Retina (tissue), 1 donor: ENCODE measurements at regions not wholly inside any gene's neighbourhood (a gene's known extent, or its start where the extent isn't known, plus 50 kb on each side); places are given as distances from the start of the nearest gene placed in this dataset.
A peak's percentile ranks its signal among the peaks of the same experiment; 100 is the strongest.
"Not testable (repeated sequence)": the region's sequence is repeated elsewhere in the genome, so short reads cannot be mapped to it uniquely, and the experiment has no call there.

Experiments used
- DNase-seq: peaks from one replicate; pipeline ENCODE4 v3.0.0-alpha.2; 2016

DNA sequence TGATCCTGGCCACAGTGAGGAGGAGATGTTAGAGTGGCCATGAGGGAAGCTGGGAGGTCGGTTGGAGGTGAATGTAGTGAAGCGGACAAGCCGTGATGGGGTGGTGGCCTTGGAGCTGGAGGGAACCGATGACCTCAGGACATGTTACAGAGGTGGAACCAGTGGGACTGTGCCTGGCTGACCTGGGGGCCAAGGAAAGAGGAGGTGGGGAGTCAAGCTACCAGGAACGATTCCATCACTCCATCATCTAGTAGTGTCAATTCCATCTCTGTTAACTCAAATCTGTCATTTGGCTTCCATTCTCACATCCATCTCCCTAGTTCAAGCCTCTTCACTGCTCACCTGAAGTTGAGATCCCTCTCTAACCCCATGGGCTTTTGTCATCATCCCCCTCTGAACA lies 102.4 kb upstream of the LYZL2 start:
- no peak for DNase-seq

GRCh38 chr10:30730306-30730705 lies 100.8 kb upstream of the LYZL2 start:
- no peak for DNase-seq

DNA sequence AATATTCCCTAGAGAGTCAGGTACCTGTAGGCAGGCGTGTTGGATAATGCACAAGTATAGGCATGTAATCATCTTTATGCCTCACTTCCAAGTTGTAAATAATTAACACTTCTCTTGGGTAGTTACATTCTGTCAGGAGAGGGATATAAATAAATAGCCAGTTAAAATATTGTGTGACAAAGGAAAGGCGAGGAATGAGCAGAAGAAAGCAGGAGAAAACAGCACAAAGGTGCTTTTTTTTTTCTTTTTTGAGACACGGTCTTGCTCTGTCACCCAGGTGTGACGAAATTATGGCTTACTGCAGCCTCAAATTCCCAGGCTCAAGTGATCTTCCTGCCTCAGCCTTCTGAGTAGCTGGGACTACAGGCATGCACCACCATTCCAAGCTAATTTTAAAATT lies 99.2 kb upstream of the LYZL2 start:
- no peak for DNase-seq

DNA sequence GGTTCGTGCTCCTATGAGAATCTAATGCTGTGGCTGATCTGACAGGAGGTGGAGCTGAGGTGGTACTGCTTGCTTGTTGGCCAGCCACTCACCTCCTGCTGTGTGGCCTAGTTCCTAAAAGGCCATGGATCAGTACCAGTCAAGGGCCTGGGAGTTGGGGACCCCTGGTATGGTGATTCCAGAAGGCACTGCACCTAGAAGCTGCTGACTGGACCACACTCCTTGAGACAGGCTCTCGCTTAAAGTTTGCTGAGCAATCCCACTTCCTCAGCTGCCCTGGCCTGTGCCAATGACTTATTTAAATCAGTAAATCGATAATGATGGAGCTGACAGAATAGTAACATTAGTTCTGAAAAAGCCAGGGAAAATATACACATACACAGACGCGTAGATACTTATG lies 98.6 kb upstream of the LYZL2 start:
- no peak for DNase-seq

- no peak for DNase-seq
Measured at GRCh38 chr10:30727524-30727923, 98.0 kb upstream of the LYZL2 start.

- peak; percentile 92 for DNase-seq
Measured at GRCh38 chr10:30726783-30727414, 97.3 kb upstream of the LYZL2 start.

GRCh38 chr10:30725661-30726060 lies 96.1 kb upstream of the LYZL2 start:
- DNase-seq = no peak

DNA sequence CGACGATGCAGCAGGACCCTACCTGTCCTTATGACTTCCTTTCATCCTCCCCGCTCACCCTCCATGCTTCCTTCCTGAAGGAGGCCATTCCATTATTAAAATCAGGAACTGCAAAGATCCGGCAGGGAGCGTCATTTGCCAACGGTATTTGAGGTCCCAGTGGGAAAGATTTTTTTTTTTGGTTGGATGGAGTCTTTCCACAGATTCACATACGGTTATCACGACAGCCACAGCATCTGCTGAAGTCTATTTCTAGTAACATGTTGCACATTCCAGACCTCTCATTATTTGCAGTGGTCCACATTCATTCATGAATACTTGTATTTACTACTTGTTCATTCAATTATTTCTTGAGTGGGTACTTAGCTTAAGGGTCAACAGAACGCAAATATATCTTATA lies 94.7 kb upstream of the LYZL2 start:
- DNase-seq = no peak

DNA sequence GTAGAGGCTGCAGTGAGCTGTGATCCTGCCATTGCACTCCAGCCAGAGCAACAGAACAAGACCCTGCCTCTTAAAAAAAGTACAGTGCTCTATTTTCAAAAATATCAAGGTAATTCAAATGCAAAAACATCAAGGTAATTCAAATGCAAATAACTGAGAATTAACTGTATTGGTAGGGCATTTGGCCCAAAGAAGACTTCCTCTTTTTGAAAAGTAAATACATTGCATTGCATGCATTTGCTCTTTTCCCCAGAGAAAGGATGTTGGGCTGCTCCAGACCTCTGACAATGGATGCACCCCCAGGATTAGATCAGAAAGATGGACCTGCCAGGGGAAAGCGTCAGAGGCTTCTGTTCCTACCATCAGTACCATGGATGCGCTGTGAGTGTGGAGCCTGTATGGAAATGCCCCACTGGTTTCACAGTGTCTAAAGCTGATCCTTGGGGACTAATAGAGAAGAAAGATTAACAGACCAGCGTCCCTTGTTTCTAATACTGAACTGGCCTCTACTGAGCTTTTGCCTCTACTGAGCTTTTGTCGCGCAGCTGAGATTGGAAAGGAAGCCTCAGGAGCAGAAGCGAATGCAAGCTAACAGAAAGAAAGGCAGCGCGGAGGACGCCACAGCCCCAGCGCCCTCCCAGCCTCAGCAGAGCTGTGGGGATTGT lies 93.5 kb upstream of the LYZL2 start:
- DNase-seq = no peak

DNA sequence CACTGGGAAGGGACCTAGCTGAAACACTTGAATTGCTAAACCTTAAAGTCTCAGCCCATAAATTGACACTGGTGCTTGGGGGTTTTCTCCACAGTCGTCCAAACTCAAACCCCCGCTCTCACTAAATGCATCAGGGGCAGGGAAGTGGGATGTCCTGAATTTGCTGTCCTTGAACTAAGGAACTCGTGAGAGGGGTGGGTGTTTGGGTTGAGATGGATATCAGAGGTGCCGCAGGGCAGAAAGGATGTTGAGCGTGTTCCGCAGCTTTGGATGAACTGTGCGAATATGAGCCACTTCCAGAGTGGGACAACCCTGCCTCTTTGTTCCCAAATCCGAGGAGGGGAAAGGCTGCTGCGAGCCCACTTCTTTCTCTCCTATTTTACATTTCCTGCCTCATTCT lies 90.3 kb upstream of the LYZL2 start:
- no peak for DNase-seq

DNA sequence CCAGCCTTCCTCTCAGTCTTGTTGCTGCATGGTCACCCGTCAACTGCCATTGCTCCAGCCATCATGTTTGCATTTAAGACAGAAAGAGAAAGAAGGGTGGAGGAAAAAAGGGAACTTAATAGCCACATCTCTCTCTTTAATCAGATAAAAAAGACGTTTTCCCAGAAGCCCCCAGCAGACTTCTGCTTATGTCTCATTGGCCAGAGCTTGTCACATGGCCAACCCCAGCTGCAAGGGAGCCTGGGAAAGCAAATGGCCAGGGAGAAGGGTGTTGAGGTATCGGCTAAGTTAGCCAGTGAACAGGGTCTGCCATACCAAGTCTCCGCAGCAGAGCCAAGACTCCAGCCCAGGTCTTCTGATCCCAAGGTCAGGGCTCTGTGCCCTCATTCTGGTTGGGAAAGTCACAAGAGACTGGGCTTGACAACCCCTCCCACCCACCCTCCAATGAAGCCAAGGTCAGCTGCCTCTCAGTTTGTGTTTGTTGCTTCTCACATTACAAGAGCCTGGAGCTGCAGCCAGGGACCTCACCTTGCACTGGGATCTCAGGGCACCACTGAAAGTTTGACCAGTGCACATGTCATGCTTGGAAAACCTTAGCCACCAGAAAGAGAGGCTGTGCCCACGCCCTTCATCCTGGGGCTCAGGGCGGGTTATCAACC lies 80.3 kb upstream of the LYZL2 start:
- no peak for DNase-seq

DNA sequence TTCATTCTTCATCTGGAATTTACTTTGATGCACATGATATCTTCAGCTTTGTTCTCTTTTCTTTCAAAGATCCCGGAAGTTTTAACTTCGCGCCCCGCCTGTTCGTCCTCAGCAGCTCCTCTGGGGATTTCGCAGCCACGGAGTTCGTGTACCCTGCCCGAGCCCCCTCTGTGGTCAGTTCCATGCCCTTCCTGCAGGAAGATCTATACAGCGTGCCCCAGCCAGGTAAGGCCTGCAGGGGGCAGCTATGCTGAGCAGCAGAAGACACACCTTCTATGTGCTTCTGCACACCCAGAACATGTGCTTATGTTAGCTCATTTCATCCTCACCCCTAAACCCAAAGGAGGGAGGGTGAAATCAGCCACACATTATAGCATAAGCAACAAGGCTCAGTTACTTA lies 79.7 kb upstream of the LYZL2 start:
- no peak for DNase-seq

- DNase-seq = no peak
Measured at GRCh38 chr10:30708234-30708633, 78.7 kb upstream of the LYZL2 start.

GRCh38 chr10:30706189-30706588 lies 76.6 kb upstream of the LYZL2 start:
- not testable (repeated sequence) for DNase-seq

GRCh38 chr10:30705625-30706149 lies 76.1 kb upstream of the LYZL2 start:
- DNase-seq = no peak

- peak; percentile 39 for DNase-seq
Measured at GRCh38 chr10:30705101-30705624, 75.6 kb upstream of the LYZL2 start.

DNA sequence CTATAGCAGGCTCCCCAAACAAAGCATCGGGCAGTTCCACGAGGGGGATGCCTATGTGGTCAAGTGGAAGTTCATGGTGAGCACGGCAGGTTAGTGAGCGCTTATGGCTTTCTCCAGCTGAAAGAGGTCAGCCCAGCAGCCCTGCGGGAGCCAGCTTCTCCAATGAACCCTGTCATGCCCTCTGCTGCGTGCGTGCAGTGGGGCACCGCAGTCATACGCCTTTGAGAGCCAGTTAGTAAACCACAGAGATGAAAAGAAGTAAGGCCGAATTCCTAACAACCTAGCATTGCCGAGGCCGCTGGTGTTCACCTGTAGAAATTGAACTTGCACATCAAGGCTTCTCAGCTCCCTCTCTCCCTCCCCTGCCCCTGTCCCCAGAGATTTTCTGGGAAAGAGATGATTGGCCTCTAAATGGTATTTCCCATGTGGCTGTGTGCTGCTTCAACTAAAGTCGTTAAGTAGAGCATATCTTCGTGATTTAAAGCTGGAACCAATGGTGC lies 75.1 kb upstream of the LYZL2 start:
- DNase-seq = peak; percentile 42

- no peak for DNase-seq
Measured at GRCh38 chr10:30704026-30704600, 74.6 kb upstream of the LYZL2 start.

DNA sequence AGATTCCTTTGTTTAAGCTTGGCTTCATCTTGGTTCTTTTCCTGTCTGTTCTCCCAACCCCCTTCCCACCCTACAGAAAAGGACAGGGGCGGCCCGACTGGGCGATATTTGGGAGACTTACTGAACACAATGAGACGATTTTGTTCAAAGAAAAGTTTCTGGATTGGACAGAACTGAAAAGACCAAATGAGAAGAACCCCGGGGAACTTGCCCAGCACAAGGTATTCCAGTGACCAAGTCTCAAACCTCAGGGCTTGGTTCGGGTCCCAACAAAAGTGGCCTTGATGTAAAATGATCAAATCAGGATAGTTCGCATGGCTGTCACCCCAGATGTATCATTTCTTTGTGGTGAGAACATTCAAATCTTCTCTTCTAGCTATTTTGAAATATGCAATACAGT lies 73.9 kb upstream of the LYZL2 start:
- not testable (repeated sequence) for DNase-seq

GRCh38 chr10:30702860-30703259 lies 73.3 kb upstream of the LYZL2 start:
- DNase-seq = no peak

DNA sequence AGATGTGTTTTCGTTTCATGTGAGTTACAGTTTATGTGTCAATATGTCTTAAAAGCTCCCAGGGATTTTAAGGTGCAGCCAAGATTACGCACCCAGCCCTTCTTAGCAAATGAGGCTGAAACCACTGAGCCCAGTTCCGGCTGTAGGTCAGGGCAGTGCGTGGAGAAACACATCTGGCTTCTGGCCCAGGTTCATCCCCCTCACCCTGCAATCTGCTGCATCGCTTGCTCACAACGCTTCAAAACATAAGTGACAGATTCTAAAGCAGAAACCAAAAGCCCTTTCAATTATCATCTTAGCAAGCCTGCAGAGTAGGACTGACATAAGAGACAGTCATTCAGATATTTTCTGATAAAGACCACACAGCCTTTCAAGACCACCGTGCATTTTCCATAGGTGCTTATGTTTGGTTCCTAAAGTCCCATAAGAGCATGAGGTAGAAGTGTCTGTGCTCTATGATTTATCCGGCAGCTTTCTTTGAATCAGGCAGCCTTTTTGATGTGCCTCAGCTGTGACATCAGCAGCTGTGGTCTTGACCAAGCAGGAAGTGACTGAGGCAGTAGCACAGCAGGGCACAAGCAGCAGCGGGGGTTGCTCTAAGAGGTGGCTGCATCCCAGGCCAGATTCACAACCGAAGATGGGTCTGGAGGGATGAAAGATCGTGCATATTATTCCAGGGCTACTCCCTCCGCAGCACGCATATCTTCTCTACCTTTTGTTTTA lies 72.1 kb upstream of the LYZL2 start:
- peak; percentile 48 for DNase-seq

- DNase-seq = no peak
Measured at GRCh38 chr10:30697806-30698205, 68.3 kb upstream of the LYZL2 start.

DNA sequence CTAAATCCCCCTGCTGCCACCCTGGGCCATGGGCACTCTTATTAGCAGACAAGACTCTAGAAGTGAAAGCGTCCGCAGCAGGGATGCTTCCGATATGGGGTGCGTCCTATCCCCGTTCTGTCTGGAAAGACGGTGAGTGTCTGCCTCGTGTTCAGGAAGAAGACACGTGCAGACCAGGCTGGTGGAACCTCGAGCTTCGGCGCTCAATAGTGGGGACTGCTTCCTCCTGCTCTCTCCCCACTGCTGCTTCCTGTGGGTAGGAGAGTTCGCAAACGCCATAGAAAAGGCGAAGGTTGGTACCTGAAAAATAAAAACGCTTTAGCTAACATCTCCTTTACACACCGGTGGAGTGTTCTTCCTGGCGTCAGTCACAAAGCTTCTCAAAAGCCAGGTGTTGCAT lies 67.7 kb upstream of the LYZL2 start:
- not testable (repeated sequence) for DNase-seq
